ENCODE measurements at regions not wholly inside any gene's neighbourhood (a gene's known extent, or its start where the extent isn't known, plus 50 kb on each side); places are given as distances from the start of the nearest gene placed in this dataset.
"Not testable (repeated sequence)": the region's sequence is repeated elsewhere in the genome, so short reads cannot be mapped to it uniquely, and the experiment has no call there.

GRCh38 chr9:100639854-100640253 is 62.0 kb downstream of the CAVIN4 start:
- Histone ChIP-seq H3K27ac (no peak overlapping the region), H3K4me3 (no peak overlapping the region), H3K4me1 (no peaks in the 10 kb centered on the region), H3K36me3 (no peaks in the 10 kb centered on the region), H3K27me3 (no peaks in the 10 kb centered on the region), H3K9me3 (no peaks in the 10 kb centered on the region)
- TF ChIP-seq CTCF (IDR thresholded peaks at IDR 0.05) (no peak), POLR2A (IDR thresholded peaks at IDR 0.05) (no peak)
- DNase-seq = no peak

- no peak overlapping the region for H3K27ac ChIP-seq
- TF ChIP-seq CTCF (IDR thresholded peaks at IDR 0.05) (no peak), POLR2A (IDR thresholded peaks at IDR 0.05) (no peak)
- no peaks in the 10 kb centered on the region for H3K9me3 ChIP-seq
- no peaks in the 10 kb centered on the region for H3K4me1 ChIP-seq
- no peak overlapping the region for H3K4me3 ChIP-seq
- H3K36me3 ChIP-seq = no peaks in the 10 kb centered on the region
- H3K27me3 ChIP-seq = no peaks in the 10 kb centered on the region
- DNase-seq = no peak
Measured at GRCh38 chr9:100640447-100641050, 62.7 kb downstream of the CAVIN4 start.

GRCh38 chr9:100641166-100641565 is 63.3 kb downstream of the CAVIN4 start:
- no peaks in the 10 kb centered on the region for H3K4me1 ChIP-seq
- no peaks in the 10 kb centered on the region for H3K27me3 ChIP-seq
- TF ChIP-seq CTCF (IDR thresholded peaks at IDR 0.05) = no peak
- TF ChIP-seq POLR2A (IDR thresholded peaks at IDR 0.05) = no peak
- H3K9me3 ChIP-seq = no peaks in the 10 kb centered on the region
- no peak for DNase-seq
- H3K36me3 ChIP-seq = no peaks in the 10 kb centered on the region
- H3K4me3 ChIP-seq = no peak overlapping the region
- H3K27ac ChIP-seq = no peak overlapping the region

- H3K4me1 ChIP-seq = no peaks in the 10 kb centered on the region
- H3K27ac ChIP-seq = no peak overlapping the region
- no peak overlapping the region for H3K4me3 ChIP-seq
- no peaks in the 10 kb centered on the region for H3K27me3 ChIP-seq
- DNase-seq = no peak
- TF ChIP-seq CTCF (IDR thresholded peaks at IDR 0.05) = no peak
- TF ChIP-seq POLR2A (IDR thresholded peaks at IDR 0.05) = no peak
- H3K36me3 ChIP-seq = no peaks in the 10 kb centered on the region
- H3K9me3 ChIP-seq = peaks cover 0 to 7% (median 0%) of the 10 kb centered on the region in 4 donors
Measured at GRCh38 chr9:100652850-100653249, 75.0 kb downstream of the CAVIN4 start.

- TF ChIP-seq POLR2A (IDR thresholded peaks at IDR 0.05) (no peak), CTCF (IDR thresholded peaks at IDR 0.05) (no peak)
- H3K36me3 ChIP-seq = no peaks in the 10 kb centered on the region
- peaks cover 0 to 7% (median 0%) of the 10 kb centered on the region in 4 donors for H3K9me3 ChIP-seq
- no peaks in the 10 kb centered on the region for H3K27me3 ChIP-seq
- no peaks in the 10 kb centered on the region for H3K4me1 ChIP-seq
- no peak overlapping the region for H3K27ac ChIP-seq
- H3K4me3 ChIP-seq = no peak overlapping the region
- DNase-seq = no peak
Measured at GRCh38 chr9:100653643-100654334, 75.9 kb downstream of the CAVIN4 start.

GRCh38 chr9:100656851-100657250 is 79.0 kb downstream of the CAVIN4 start:
- not testable (repeated sequence) for H3K9me3 ChIP-seq, H3K27ac ChIP-seq, H3K27me3 ChIP-seq, DNase-seq, H3K4me1 ChIP-seq, H3K4me3 ChIP-seq, H3K36me3 ChIP-seq

All from Peyer's patch (tissue), 4 donors.